ENCODE measurements at regions not wholly inside any gene's neighbourhood (a gene's known extent, or its start where the extent isn't known, plus 50 kb on each side); places are given as distances from the start of the nearest gene placed in this dataset.
"Not testable (repeated sequence)": the region's sequence is repeated elsewhere in the genome, so short reads cannot be mapped to it uniquely, and the experiment has no call there.

DNA sequence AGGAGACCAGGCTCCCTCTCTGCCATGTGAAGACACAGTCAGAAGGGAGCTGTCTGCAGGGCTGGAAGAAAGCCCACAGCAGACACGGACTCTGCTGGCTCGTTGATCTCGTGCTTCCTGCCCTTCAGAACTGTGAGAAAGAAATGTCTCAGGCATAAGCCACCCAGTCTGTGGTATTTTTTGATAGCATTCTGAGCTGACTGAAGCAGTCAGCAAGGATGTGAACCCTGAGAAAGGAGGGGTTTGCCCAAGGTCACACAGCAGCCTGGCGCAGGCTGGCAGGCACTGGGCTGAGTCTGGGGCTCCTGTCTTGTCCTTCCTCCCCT, 255.1 kb upstream of the B3GAT1 start:
- DNase-seq (ENCODE audit: low spot score), result no peak

DNA sequence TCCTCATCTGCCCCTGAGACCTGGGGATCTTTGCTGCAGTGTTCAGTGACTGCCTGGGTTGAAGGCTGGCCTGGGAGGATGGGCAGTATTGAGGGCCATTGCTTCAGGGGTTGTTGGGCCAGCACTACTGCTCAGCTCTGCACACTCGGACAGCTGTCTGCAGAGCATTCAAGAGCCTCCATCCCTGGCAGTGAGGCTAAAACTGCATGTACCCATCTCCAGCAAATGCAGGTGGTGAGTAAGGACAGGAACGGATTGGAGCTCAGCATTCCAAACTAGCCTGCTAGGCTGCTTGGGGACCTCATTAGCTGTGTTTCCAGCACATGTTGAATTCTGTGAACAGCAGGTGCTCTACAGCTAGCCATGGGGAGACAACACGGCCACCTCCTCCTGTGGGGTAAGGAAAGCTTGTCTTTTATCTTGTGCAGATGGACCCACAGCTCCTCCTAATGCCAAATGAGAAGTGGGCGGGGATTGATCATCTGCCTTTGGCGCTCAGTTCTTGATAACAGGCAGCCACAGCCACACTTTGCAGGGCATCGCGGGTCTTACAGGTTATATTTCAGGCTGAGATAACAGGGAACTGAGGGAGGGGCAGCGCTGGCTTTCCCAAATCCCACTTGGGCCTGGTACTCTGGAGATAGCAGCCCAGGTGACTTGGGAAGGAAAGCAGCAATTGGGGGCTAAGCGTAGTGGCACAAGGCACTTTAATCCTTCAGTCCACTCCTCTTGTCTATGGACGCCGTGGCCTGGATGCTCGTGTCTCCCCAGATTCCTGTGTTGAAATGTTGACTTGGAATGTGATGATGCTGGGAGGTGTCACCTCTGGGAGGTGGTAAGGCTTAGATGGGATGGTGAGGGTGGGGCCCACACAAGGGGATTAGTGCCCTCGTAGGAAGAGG, 254.5 kb upstream of the B3GAT1 start:
- no peak for DNase-seq (ENCODE audit: low spot score)

DNA sequence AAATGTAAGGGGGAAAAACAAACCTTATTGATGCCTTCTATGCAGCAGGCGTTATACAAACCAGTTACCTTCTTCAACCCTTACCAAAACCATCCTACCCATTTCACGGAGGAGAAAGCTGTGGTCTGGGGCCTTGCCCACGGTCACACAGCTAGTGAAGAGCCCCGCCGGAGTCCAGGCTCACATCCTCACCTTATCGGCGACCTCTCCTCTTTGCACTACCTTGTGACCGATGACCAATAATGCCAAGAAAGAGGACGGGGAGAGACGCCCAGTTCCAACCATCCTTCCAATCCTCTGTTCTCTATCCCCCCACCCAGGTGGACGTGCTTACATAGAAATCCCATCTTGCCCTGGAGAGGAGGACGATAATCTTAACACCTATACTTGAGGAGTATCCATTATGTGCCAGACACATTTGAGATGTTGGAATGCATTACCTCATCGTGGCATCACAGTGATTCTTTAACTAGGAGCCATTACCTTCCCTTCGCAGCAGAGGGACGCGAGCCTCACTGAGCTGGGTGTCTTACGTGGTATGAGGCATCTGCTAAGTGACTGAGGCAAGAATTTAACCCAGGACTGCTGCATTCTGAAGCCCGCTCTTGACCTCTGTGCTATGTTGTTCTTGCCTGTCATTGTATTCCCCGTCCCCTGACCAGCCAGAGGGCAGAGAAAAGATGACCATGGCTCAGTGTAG, 253.7 kb upstream of the B3GAT1 start:
- DNase-seq (ENCODE audit: low spot score), result no peak

DNA sequence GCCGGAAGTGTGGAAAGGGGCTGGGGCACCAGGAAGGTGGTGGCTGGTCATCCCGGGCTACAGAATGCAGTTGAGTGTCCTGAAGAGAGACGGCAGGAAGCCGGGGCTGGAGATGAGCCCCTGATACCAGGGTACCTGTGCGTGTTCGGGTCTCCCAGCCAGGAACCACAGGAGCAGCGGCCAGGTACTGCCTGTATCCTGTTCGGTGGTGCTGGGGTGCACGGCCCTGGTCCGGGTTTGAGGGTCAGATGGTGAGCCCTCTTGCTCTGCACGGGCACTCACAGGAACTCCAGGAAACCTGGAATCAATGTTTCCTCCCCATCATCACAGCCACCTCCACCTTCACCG, 253.1 kb upstream of the B3GAT1 start:
- no peak for DNase-seq (ENCODE audit: low spot score)

DNA sequence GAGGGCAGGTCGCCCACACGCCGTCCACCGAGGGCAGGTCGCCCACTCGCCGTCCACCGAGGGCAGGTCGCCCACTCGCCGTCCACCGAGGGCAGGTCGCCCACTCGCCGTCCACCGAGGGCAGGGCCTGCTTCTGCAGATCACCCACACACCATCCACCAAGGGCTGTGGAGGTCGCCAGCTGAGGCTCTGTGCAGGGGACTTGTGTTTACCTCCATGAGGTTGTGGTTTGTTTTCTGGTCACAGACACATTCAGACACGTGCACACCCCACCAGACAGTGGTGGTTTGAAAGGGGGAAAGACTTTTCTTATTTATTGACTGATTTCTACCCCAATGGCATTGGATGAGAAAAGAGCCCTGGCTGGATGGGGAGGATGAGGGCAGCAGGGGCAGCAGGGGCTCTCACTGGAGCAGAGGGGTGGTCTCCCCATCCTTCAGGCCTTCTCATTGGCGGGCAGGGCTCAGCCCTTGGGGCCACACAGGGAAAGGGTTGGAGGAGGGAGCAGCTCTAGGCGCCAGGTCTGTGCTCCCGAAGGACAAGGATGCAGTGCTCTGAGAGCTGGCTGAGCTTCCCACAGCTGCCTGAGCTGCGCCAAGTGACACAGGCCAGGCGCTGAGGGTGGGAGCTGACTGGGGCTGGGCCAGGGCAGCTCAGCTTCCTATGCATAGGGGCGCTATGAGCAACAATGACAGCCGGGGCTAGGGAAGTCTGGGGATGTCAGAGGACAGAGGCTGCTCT, 252.6 kb upstream of the B3GAT1 start:
- DNase-seq (ENCODE audit: low spot score), result no peak

DNA sequence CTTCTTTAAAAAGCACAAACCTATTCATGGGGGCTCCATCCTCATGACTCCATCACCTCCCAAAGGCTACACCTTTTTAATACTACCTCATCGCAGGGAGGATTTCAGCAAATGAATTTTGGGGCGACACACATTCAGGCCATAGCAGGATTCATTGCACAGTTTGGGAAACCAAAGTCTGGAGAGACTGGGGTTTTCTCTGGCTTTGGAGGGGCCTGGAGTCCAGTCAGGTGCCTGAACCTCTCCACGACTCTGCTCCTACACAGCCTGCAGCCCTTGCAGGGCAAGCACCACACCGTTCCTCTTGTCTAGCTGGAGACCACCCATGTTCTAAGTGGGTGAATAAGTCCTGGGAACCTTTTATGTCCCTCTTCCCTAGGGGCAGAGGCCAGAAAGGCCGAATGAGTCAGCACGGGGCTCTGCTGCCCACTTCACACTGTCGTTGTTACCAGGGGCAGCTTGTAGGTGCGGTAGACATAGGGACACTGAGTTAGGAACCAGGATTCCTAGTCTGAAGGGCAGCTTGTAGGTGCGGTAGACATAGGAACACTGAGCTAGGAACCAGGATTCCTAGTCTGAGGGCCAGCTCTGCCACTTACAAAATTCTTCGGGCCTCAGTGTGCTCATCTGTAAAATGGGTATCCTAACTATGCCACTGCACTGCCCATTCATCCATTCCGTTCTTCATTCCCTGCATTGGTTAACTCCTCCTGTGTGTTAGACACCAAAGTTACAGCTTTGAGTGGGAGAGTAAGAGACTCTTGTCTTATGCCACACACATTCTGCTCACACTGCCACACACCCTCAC, 251.7 kb upstream of the B3GAT1 start:
- no peak for DNase-seq (ENCODE audit: low spot score)

DNA sequence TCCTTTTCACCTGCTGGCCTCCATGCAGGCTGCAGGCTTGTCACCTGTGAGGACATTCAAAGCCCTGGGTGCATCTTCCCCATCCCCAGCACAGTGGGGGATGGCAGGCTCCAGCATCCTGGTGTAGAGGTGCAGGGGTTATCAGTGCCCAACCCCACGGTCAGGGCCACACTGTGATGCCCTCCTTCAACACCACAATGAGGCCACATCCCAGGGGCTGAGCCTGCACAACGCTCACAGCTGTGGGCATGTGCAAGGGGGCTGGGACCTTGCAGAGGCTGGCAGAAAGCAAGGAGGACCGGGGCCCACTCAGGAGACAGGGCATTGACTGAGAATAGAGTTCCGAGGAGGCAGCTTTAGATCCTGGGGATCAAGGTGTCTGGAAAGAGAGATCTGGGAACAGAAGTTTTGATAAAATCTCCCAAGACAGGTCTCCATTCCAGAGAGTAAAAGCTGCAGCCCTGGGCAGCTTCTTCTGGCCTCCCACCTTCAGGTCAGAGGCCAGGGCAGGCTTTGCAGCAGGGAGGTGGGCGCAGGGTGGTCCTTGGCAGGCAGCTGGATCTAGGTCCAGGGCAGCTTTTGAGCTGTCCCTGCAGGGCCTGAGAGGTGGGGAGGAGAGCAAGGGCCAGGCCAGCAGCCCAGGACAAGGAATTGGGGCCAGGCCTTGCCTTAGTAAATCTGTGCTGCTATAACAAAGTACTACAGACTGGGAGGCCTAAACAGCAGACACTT, 250.8 kb upstream of the B3GAT1 start:
- no peak for DNase-seq (ENCODE audit: low spot score)

DNA sequence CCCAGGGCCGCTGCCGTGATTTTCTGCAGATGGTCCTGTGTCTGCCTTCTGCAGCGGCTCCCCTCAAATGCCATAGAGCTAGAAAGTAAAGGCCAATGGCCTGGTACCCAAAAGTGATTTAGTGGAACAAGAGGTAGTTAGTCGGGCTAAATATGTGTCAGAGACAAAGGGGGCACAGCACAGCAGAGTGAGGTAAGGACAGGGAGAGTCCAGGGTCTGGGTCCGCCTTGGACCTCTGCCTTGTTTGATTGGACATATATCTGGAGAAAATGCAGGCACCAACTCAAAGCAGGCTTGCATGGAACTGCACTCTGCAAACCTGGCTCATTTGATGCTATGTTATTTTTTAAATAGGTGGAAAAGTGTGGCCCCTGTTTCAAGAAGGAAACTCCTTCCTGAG, 249.6 kb upstream of the B3GAT1 start:
- no peak for DNase-seq (ENCODE audit: low spot score)

DNA sequence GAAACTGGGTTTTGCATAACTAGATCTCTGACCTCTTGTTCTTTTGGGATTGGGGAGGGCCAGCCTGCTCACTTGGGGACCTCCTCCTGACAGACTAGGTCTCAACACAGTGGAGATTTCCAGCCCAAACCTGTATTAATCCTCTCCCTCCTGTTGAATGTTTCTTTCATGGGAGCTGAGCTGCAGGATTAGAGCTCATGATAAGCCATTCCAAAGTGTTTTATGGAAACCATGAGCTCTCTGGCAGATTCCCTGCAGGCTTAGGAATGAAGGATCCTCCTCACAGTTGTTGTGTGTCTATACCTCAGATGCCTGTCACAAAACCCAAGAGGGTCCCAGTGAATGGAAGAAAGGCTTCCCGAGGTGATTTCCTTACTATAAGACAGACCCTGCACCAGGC, 248.4 kb upstream of the B3GAT1 start:
- no peak for DNase-seq (ENCODE audit: low spot score)

DNA sequence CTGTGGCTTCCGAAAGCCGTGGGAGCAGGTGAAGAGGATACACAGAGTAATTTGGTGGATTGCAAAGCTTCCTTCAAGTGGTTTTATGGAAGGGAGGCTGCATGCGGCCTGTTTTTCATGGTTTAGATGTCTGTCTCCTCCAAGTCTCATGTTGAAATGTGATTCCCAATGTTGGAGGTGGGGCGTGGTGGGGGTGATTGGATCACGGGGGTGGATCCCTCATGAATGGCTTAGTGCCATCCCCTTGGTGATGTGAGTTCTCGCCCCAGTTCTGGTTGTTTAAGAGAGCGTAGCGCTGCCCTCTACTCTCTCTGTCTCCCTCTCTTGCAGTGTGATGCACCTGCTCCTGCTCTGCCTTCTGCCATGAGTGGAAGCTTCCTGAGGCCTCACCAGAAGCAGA, 247.8 kb upstream of the B3GAT1 start:
- no peak for DNase-seq (ENCODE audit: low spot score)

DNA sequence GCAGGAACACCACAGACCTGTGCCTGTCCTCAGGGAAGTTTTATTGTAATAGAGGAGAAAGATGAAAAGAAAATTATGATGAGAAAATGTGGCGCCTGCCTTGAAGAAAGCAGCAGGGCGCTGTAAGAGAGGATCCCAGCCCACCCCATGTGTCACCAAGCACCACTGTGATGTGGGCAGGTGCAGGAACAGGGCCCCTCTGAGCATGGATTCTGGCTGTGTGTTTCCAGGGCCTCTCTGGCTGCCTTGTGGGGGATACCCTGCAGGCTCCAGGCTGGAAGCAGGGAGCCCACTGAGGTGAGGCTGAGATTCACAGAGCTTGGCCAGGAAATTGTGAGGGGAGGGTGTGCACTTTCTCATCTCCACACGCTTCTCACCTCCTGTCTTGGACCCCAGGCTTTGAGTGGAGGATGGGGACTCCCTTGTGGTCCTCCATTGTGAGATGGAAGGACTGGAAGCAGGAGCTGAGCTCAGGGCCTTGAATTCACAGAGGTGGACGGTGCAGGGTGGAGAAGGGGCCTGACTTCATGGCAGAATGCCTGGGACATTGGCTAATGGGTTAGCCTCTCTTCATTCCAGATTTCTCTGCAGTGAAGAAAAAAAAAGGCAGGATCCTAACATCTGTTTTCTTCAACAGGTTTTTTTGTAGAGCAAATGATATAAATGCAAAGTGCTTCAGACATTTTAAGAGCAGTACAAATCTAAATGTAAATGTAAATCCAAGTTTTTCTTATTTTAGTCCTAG, 246.6 kb upstream of the B3GAT1 start:
- DNase-seq (ENCODE audit: low spot score), result no peak

DNA sequence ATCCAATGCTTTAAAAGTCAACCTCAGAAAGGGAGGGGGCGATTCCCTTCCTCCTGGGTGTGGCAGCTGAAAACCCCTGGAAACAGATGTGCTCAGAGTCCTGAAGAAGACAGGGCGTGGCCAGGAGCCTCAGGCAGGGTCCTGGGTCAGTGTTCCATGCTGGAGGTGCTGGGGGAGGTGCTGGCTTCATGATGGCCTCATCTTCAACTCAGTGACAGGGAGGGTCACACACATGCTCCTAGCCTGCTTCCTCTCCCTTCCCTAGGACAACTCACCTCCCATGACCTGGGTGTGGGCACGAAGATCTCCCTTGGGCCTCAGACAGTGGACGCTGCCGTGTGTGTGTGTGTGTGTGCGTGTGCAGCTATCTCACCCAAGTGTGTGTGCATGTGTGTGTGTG, 245.6 kb upstream of the B3GAT1 start:
- no peak for DNase-seq (ENCODE audit: low spot score)

DNA sequence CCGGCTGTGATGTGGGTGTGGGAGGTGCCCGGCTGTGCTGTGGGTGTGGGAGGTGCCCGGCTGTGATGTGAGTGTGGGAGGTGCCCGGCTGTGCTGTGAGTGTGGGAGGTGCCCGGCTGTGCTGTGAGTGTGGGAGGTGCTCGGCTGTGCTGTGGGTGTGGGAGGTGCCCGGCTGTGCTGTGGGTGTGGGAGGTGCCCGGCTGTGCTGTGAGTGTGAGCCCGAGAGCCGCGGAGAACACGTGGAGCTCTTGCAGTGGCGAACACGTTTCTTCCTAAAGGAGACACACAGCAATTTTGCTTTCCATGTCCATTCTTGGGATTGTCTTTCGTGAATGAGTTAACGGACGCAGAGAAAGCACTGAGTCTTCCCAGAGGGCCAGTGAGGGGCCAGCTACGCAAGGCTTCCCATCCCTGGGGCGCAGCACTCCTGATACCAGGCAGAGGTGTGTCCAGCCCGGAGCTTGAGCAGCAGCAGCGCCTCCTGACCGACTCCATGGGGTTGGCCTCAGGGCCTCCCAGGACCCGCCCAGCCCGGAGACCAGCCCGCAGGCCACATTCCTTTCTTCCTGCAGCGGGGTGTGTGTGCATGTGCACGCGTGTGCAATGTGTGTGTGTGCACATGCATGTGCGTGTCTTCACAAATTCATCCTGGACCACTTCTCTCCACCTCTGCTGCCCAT, 245.0 kb upstream of the B3GAT1 start:
- DNase-seq (ENCODE audit: low spot score), result no peak

DNA sequence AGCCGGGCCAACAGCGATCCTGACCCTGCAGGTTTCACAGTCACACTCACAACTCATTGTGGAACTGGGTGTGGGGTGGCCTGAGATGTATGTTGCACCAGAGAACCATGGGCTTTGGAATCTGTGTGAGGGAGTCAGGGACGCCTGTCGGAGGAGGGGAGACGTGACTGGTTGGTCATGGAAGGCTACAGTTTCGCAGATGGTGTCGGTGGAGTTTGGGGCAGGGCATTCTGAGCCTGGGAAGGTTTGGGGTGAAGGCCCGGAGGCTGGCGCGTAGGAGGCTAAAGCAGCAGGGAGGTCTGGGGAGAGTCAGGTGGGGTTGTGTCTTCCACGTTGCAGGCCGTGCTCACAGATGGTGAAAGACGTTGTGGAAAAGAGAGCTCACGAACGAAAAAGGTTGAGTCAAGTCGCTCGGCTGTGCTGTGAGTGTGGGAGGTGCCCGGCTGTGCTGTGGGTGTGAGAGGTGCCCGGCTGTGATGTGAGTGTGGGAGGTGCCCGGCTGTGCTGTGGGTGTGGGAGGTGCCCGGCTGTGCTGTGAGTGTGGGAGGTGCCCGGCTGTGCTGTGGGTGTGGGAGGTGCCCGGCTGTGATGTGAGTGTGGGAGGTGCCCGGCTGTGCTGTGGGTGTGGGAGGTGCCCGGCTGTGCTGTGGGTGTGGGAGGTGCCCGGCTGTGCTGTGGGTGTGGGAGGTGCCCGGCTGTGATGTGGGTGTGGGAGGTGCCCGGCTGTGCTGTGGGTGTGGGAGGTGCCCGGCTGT, 244.2 kb upstream of the B3GAT1 start:
- DNase-seq (ENCODE audit: low spot score), result not testable (repeated sequence)

DNA sequence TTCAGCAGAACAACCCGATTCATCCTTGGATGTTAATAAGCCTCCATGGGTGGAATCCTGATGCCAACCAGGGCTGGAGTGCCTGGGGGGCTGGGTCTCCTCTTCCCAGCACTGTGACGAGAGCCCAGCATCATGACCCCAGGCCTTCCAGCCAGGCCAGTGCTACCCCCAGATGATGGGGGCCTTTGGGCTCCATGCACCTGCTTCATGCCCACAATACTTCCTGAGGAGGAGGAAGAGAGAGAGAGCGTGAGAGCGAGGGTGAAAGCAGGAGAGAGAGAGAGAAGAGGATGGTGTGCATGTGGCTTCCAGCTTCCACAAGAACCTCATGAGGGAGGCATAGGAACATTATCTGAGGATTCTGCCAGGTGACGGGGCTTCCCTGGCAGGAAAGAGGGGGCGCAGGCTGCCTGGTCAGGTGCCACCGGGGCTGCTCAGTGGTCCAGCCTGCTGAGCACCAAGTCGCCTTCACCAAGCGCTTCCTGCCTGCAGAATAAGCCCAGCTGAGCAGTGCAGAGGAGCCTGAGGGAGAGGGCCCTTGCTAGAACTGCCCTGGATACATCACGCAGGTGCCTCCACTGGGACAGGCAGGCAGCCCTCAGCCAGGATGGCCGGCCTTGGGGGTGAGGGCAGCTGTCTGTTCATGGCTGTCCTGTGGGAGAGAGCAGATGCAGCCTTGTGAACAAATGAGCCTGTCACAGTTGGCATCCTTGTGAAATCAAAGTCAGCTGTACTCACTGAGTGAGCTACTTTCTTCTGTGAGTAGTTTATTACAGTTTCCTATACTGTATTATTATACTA, 243.3 kb upstream of the B3GAT1 start:
- DNase-seq (ENCODE audit: low spot score), result no peak

DNA sequence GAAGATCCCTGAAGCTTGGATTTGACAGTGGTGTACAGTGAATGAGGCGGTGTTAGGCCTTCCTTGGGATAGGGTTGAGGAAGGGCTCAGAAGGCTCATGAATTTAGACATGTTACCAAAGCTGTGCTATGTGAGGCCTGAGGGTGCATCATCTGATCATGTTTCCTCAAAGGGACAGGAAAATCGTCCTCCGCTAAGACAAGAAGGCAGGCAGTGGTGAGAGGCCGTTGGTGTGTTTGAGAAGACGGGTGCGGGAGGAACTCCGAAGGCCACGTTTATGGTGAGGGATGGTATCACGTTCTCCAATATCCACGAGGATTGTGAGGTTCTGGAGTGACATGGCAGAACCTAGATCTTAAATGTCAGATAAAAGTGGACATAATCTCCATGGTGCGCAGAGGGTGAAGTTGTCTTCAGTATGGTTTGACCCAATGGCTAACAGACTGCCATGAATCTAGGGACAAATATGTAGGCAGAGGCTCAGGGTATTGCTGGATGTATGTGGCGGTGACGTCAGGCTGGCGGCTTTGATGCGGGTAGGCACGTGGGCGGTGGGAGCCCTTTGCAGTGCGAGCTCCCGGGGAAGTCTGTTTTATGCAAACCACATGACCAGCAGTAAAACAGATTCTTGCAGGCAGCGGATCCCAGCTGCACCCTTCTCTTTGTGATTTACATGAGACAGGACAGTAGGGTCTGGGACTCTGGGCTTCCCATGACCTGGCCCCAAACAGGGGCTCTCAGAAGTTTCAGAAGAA, 242.3 kb upstream of the B3GAT1 start:
- DNase-seq (ENCODE audit: low spot score), result no peak

DNA sequence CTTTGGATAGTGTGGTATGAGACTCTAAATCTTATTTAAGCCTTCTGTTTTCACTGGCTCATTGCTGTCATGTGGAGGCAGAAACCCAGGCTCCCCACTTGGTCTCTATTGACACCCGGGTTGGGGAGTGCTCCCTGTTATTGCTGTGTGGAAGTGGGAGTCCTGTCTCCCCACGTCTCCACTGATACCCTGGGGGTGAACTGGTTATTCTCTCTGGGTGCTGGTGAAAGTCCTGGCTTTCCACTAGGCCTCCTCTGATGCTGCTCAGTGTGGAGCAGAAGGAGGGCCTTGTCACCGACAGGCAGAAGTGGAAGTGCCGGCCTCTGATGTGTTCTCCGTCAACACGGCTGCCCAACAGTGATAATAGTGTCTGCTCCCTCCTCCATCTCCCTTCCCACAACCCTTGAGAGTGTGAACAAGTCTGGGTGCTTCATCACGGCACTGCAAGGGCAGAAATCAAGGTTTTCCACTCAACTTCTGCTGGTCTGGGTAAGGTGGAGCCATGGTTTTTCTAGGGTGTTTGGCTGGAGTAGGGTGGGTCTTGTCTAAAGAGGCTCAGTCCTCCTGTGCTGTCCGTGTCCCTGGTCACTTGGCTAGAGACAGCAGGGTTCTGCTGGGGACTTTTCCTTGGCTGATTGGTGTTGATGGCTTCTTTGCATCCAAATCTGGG, 240.7 kb upstream of the B3GAT1 start:
- no peak for DNase-seq (ENCODE audit: low spot score)

All from putamen (tissue), 1 donor.